Right atrium auricular region (tissue), 2 donors: ENCODE measurements at regions not wholly inside any gene's neighbourhood (a gene's known extent, or its start where the extent isn't known, plus 50 kb on each side); places are given as distances from the start of the nearest gene placed in this dataset.

ENCODE experiments used
- DNase-seq: peaks from one replicate; pipeline ENCODE4 v3.0.0-alpha.2; 2019; ENCODE audit warnings: low spot score
- H3K27ac ChIP-seq, 2 donors: fragments of 200-600 bp; sonication (generic); 1 replicate in 1 of 2; 2 replicates in 1 of 2; pipeline ENCODE4 v1.5.1; 2016 to 2019
- H3K27me3 ChIP-seq, 2 donors: fragments of 200-600 bp; sonication (generic); one replicate each; pipeline versions ENCODE4 v1.5.1 to v1.6.0; 2017 to 2019
- H3K36me3 ChIP-seq: fragments of 200-600 bp; sonication (generic); one replicate; pipeline ENCODE4 v1.5.1; 2016
- H3K4me1 ChIP-seq, 2 donors: fragments of 200-600 bp; sonication (generic); one replicate each; pipeline versions ENCODE4 v1.5.1 to v1.6.0; 2017 to 2019
- H3K4me3 ChIP-seq, 2 donors: fragments of 200-600 bp; sonication (generic); 1 replicate in 1 of 2; 2 replicates in 1 of 2; pipeline ENCODE4 v1.5.1; 2017 to 2019; ENCODE audit warnings: mild to moderate bottlenecking in 1 of 2, moderate library complexity in 1 of 2
- H3K9me3 ChIP-seq, 2 donors: fragments of 200-600 bp; sonication (generic); one replicate each; pipeline ENCODE4 v1.5.1; 2019
- TF ChIP-seq, protein P1 (sequence below), 2 donors: fragments of 200-600 bp; sonication (generic); IDR thresholded peaks; one replicate each; pipeline ENCODE4 v1.5.1; 2019; ENCODE audit warnings: antibody characterized with exemption in 2 of 2

DNA sequence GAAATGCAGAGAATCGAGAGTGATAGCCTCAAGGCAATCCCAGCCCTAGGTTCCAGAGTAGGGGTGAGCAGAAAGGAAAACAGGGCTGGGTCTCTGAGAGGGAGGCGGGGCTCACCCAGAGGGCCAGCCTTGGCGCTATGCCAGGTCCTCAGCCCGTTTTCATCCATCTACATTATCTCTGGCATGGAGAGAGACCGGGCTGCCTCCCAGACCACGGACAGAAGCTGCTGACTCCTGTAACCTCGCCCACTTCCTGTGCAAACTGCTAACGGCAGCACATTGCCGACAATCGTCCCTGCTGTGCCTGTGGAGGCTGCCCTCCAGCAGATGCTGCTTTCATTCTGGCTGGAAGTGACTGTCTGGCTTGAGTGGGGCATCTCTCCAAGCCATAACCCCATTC, 569.1 kb downstream of the NPHP4 start:
- Histone ChIP-seq H3K9me3 (no peaks in the 10 kb centered on the region), H3K36me3 (no peaks in the 10 kb centered on the region), H3K27ac (no peak overlapping the region), H3K27me3 (no peaks in the 10 kb centered on the region), H3K4me3 (no peak overlapping the region), H3K4me1 (no peaks in the 10 kb centered on the region)
- DNase-seq = no peak
- TF ChIP-seq, protein P1, sequence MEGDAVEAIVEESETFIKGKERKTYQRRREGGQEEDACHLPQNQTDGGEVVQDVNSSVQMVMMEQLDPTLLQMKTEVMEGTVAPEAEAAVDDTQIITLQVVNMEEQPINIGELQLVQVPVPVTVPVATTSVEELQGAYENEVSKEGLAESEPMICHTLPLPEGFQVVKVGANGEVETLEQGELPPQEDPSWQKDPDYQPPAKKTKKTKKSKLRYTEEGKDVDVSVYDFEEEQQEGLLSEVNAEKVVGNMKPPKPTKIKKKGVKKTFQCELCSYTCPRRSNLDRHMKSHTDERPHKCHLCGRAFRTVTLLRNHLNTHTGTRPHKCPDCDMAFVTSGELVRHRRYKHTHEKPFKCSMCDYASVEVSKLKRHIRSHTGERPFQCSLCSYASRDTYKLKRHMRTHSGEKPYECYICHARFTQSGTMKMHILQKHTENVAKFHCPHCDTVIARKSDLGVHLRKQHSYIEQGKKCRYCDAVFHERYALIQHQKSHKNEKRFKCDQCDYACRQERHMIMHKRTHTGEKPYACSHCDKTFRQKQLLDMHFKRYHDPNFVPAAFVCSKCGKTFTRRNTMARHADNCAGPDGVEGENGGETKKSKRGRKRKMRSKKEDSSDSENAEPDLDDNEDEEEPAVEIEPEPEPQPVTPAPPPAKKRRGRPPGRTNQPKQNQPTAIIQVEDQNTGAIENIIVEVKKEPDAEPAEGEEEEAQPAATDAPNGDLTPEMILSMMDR (IDR thresholded peaks at IDR 0.05) = no peak

DNA sequence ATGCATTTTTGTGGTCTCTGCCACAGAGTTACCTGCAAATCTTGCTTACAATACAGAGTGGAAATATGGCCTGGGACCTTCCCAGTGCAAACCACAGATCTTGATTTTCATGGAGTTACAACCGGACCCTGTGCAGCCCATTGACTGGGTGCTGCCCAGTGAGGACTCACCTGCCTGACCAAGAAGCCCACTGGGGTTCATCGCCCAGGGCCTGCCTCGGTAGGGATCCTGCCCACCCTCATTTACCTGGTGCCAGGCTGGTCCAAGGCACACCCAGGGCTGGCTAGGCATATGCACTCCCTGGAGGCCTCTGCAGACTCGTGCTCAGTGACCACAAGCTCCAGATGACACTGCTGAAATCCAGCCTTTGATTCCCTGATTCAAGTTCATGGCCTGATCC, 572.7 kb downstream of the NPHP4 start:
- no peak for DNase-seq
- Histone ChIP-seq H3K27me3 (no peaks in the 10 kb centered on the region), H3K9me3 (no peaks in the 10 kb centered on the region), H3K4me3 (no peak overlapping the region), H3K4me1 (no peaks in the 10 kb centered on the region), H3K27ac (no peak overlapping the region), H3K36me3 (no peaks in the 10 kb centered on the region)
- TF ChIP-seq, protein P1 (IDR thresholded peaks at IDR 0.05) = no peak

DNA sequence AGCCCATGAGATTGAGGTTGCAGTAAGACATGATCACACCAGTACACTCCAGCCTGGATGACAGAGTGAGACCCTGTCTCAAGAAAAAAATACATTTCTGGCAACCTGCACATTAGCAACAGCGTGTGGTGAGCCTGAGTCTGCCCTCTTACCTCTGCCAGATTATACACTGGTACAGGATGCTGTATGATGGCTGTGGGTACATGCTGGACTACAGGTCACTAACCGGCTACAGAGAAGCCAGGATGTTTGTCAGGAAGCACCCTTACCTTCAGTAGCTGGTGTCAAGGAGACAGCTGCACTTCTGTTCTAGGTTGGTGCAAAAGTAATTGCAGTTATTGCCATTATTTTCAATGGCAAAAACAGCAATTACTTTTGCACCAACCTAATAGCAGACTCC, 575.7 kb downstream of the NPHP4 start:
- no peaks in the 10 kb centered on the region for H3K9me3 ChIP-seq
- H3K27me3 ChIP-seq = no peaks in the 10 kb centered on the region
- DNase-seq = no peak
- no peak overlapping the region for H3K4me3 ChIP-seq
- no peaks in the 10 kb centered on the region for H3K36me3 ChIP-seq
- no peaks in the 10 kb centered on the region for H3K4me1 ChIP-seq
- no peak overlapping the region for H3K27ac ChIP-seq
- TF ChIP-seq, protein P1 (IDR thresholded peaks at IDR 0.05) = no peak

DNA sequence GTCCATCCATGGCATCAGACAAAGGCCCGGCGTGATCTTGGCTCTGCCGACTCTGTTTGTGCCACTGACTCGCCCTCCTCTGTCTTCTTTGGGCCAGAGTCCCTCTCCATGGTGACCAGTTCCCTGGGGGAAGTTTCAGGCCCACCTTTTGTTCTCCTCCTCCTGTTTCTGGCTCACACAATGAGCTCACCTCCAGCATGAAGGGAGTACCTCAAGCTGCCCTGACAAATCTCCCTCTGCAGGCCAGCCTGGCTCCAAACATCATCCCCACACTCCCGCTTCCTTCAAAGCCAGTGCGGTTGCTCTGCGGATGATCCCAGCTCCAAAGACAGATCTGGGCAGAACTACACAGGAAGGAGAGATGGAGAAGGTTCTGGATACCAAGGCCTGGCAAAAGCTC, 576.6 kb downstream of the NPHP4 start:
- H3K9me3 ChIP-seq = no peaks in the 10 kb centered on the region
- H3K4me1 ChIP-seq = no peaks in the 10 kb centered on the region
- no peaks in the 10 kb centered on the region for H3K27me3 ChIP-seq
- TF ChIP-seq, protein P1 (IDR thresholded peaks at IDR 0.05) = no peak
- no peak for DNase-seq
- H3K27ac ChIP-seq = no peak overlapping the region
- no peaks in the 10 kb centered on the region for H3K36me3 ChIP-seq
- H3K4me3 ChIP-seq = no peak overlapping the region

DNA sequence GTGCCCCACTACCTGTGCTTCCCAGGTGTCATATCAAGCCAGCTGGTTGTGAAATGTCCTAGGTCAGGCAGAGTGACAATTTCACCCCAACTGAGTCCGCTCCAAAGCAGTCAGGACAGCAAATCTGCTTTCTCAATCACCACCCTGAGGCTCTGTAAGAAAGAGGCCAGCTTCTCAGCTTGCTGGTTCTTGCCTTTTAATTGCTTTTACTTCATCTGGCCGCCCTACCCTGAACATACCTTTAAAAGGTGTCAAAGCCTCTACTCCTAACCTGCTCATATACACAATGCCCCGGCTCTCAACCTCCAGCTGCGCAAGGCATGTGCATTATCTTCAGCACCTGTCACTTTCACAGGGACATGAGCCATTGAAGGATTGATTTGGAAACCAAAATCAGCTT, 581.6 kb downstream of the NPHP4 start:
- Histone ChIP-seq H3K9me3 (no peaks in the 10 kb centered on the region), H3K4me1 (no peaks in the 10 kb centered on the region), H3K27me3 (no peaks in the 10 kb centered on the region), H3K36me3 (no peaks in the 10 kb centered on the region), H3K4me3 (no peak overlapping the region), H3K27ac (no peak overlapping the region)
- TF ChIP-seq, protein P1 (IDR thresholded peaks at IDR 0.05) = no peak
- DNase-seq = no peak

DNA sequence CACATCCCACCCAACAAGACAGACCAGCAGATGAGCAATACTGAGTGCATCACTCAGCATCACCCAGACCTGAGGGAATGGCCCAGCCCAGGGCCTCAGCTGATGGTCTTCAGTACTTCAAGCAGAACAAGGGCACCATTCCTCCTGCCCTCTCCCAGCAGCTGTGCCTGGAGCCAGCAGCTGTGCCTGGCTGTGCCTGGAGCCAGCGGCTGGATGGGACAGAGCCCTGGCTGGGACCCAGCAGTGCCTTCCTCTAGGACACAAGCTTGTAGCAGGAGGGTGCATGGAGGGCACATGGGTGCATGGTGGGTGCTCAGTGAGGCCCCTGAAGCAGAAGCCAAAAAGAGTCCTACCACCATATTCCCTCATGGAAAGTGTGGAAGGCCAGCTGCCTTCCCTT, 583.8 kb downstream of the NPHP4 start:
- DNase-seq = no peak
- TF ChIP-seq, protein P1 (IDR thresholded peaks at IDR 0.05) = no peak
- no peaks in the 10 kb centered on the region for H3K4me1 ChIP-seq
- no peak overlapping the region for H3K4me3 ChIP-seq
- H3K27ac ChIP-seq = no peak overlapping the region
- no peaks in the 10 kb centered on the region for H3K36me3 ChIP-seq
- no peaks in the 10 kb centered on the region for H3K9me3 ChIP-seq
- H3K27me3 ChIP-seq = no peaks in the 10 kb centered on the region
